CD4-positive, alpha-beta T cell (primary cell): ENCODE measurements at regions not wholly inside any gene's neighbourhood (a gene's known extent, or its start where the extent isn't known, plus 50 kb on each side); places are given as distances from the start of the nearest gene placed in this dataset.

Experiments used
- ATAC-seq: fragments of 200-7000 bp; cut with Tn5 transposase; one replicate; pipeline ENCODE4 v1.10.0; 2022; ENCODE audit warnings: mild to moderate bottlenecking; ENCODE audit not compliant: poor library complexity
- CTCF ChIA-PET: fragments of 350-600 bp; sonication (Branson Sonifier 250); formaldehyde crosslinking; loops from one replicate; lab custom pipeline; 2021; ENCODE audit warnings: antibody characterized with exemption, inconsistent platforms; lab: Charles Lee
- POLR2A ChIA-PET: fragments of 350-600 bp; sonication (Branson Sonifier 250); formaldehyde crosslinking; loops from one replicate; lab custom pipeline; 2021; ENCODE audit warnings: antibody characterized with exemption, inconsistent platforms; lab: Charles Lee
- DNase-seq, 14 experiments: peaks; one replicate each; pipeline ENCODE4 v3.0.0-alpha.2; 2013 to 2020; ENCODE audit warnings: mixed read lengths in 2 of 14
- H3K27ac ChIP-seq, 2 donors: one replicate each; pipeline versions ENCODE4 v1.5.1 to v1.7.0; 2013; ENCODE audit warnings: low read length in 2 of 2, low read depth in 1 of 2, mild to moderate bottlenecking in 1 of 2
- H3K27me3 ChIP-seq, 2 experiments: 1 replicate in 1 of 2; 2 replicates in 1 of 2; pipeline versions ENCODE4 v1.6.1 to v1.7.0; 2013; ENCODE audit warnings: low read length in 2 of 2, control low read depth in 1 of 2, mild to moderate bottlenecking in 1 of 2, moderate library complexity in 1 of 2; ENCODE audit not compliant: insufficient read depth in 2 of 2, control insufficient read depth in 1 of 2
- H3K36me3 ChIP-seq: one replicate; pipeline ENCODE4 v1.6.1; 2013; ENCODE audit warnings: low read length, control low read depth; ENCODE audit not compliant: insufficient read depth
- H3K4me1 ChIP-seq: one replicate; pipeline ENCODE4 v1.6.1; 2013; ENCODE audit warnings: low read length, control low read depth; ENCODE audit not compliant: insufficient read depth
- H3K4me3 ChIP-seq: one replicate; pipeline ENCODE4 v1.5.1; 2013; ENCODE audit warnings: mild to moderate bottlenecking, low read length, moderate library complexity
- H3K9me3 ChIP-seq, 2 experiments: 1 replicate in 1 of 2; 2 replicates in 1 of 2; pipeline versions ENCODE4 v1.6.1 to v1.7.0; 2013; ENCODE audit warnings: low read length in 2 of 2, mild to moderate bottlenecking in 2 of 2, control low read depth in 1 of 2, moderate library complexity in 1 of 2; ENCODE audit not compliant: control insufficient read depth in 1 of 2, insufficient read depth in 1 of 2
- H3K27ac Mint-ChIP-seq: one replicate; pipeline ENCODE4 v1.8.0; 2020; ENCODE audit warnings: mixed read lengths
- H3K27me3 Mint-ChIP-seq: one replicate; pipeline ENCODE4 v1.8.0; 2021; ENCODE audit warnings: mixed read lengths
- H3K36me3 Mint-ChIP-seq: one replicate; pipeline ENCODE4 v1.8.0; 2021; ENCODE audit warnings: low read depth, mixed read lengths
- H3K4me1 Mint-ChIP-seq: one replicate; pipeline ENCODE4 v1.8.0; 2021; ENCODE audit warnings: low read depth, mixed read lengths
- H3K4me3 Mint-ChIP-seq: one replicate; pipeline ENCODE4 v1.8.0; 2020; ENCODE audit warnings: mild to moderate bottlenecking, mixed read lengths
- H3K9me3 Mint-ChIP-seq: one replicate; pipeline ENCODE4 v1.8.0; 2020; ENCODE audit warnings: mixed read lengths
- intact Hi-C, 2 experiments: fragments of 100-400 bp; cut with DNase I in 1 of 2; cut with micrococcal nuclease in 1 of 2; formaldehyde crosslinking; loops; one replicate each; pipeline versions ENCODE4 v1.15.1 to v1.9.0; 2023 to 2025; cut with DNase I, micrococcal nuclease
- TF ChIP-seq, protein P1 (sequence below): fragments of 200-600 bp; IDR thresholded peaks from one replicate; pipeline ENCODE4 v1.8.0; 2022; ENCODE audit warnings: antibody characterized with exemption, mild to moderate bottlenecking

DNA sequence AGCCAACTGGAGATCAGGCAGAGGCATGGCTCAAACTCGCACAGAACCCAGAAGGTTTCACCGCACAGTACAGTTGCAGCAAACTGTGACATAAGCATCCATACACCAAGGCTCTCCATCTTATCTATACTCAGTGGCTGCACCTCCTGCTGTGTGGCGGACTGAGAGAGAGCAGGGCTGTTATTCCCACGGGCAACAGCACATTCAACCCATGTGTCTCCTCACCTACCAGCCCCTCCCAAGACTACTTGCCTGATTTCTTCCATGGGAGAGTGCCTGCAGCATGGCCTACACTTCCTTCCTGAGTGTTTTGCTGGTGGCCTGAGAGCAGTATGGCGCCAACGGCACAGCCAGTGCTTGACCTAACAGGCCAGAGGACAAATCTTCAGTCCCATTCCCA is 1606.6 kb downstream of the SLITRK1 start:
- Mint-ChIP-seq H3K27me3 (no peaks in the 10 kb centered on the region), H3K4me1 (no peaks in the 10 kb centered on the region)
- CTCF ChIA-PET = no interaction called here

DNA sequence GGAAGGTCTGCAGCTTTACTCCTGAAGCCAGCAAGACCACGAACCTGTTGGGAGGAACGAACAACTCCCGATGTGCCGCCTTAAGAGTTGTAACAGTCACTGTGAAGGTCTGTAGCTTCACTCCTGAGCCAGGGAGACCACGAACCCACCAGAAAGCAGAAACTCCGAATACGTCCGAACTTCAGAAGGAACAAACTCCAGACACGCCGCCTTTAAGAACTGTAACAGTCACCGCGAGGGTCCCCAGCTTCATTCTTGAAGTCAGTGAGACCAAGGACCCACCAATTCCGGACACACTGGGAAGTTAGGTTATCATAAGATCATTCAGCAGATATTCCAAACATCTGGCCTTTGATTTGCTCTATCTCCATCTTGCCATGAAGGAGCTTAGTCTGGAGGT is 1623.0 kb downstream of the SLITRK1 start:
- Histone ChIP-seq H3K27me3 (no peaks in the 10 kb centered on the region), H3K27ac (no peak overlapping the region), H3K36me3 (no peaks in the 10 kb centered on the region), H3K9me3 (peaks cover 3 to 14% of the 10 kb centered on the region in 2 experiments), H3K4me1 (no peaks in the 10 kb centered on the region), H3K4me3 (no peak overlapping the region)
- Mint-ChIP-seq H3K4me3 (no peak overlapping the region), H3K4me1 (no peaks in the 10 kb centered on the region), H3K36me3 (no peaks in the 10 kb centered on the region), H3K27me3 (no peaks in the 10 kb centered on the region), H3K9me3 (peaks cover 6% of the 10 kb centered on the region), H3K27ac (no peak overlapping the region)
- ATAC-seq = no peak
- ChIA-PET CTCF (no interaction called here), POLR2A (no interaction called here)
- TF ChIP-seq, protein P1, sequence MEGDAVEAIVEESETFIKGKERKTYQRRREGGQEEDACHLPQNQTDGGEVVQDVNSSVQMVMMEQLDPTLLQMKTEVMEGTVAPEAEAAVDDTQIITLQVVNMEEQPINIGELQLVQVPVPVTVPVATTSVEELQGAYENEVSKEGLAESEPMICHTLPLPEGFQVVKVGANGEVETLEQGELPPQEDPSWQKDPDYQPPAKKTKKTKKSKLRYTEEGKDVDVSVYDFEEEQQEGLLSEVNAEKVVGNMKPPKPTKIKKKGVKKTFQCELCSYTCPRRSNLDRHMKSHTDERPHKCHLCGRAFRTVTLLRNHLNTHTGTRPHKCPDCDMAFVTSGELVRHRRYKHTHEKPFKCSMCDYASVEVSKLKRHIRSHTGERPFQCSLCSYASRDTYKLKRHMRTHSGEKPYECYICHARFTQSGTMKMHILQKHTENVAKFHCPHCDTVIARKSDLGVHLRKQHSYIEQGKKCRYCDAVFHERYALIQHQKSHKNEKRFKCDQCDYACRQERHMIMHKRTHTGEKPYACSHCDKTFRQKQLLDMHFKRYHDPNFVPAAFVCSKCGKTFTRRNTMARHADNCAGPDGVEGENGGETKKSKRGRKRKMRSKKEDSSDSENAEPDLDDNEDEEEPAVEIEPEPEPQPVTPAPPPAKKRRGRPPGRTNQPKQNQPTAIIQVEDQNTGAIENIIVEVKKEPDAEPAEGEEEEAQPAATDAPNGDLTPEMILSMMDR = no peak
- DNase-seq = no peak
- intact Hi-C loops = no loop called here

More for the DNA sequence above, 1606.6 kb downstream of the SLITRK1 start:
- Histone ChIP-seq H3K9me3 (peaks cover 0 to 8% of the 10 kb centered on the region in 2 experiments), H3K36me3 (no peaks in the 10 kb centered on the region), H3K27me3 (no peaks in the 10 kb centered on the region), H3K4me3 (no peak overlapping the region), H3K4me1 (no peaks in the 10 kb centered on the region), H3K27ac (no peak overlapping the region)
- TF ChIP-seq, protein P1 = no peak
- Mint-ChIP-seq H3K36me3 (no peaks in the 10 kb centered on the region), H3K4me3 (no peak overlapping the region), H3K9me3 (no peaks in the 10 kb centered on the region), H3K27ac (no peak overlapping the region)
- no peak for ATAC-seq
- POLR2A ChIA-PET = no interaction called here
- no peak for DNase-seq
- intact Hi-C loops = no loop called here

DNA sequence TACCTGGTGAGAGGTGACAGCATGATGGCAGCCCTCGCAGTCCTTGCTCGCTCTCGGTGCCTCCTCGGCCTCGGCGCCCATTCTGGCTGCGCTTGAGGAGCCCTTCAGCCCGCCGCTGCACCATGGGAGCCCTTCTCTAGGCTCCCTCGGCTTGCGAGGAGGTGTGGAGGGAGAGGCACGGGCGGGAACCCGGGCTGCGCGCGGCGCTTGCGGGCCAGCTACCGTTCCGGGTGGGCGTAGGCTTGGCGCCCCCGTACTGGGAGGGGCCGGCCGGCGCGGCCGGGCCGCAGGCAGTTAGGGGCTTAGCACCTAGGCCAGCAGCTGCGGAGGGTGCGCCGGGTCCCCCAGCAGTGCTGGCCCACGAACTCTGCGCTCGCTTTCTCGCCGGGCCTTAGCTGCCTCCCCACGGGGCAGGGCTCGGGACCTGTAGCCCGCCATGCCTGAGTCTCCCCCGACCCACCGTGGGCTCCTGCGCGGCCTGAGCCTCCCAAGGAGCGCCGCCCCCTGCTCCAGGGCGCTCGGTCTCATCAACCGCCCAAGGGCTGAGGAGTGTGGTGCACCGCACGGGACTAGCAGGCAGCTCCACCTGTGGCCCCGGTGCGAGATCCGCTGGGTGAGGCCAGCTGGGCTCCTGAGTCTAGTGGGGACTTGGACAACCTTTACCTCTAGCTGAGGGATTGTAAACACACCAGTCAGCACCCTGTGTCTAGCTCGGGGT is 1624.3 kb downstream of the SLITRK1 start:
- ChIA-PET CTCF (no interaction called here), POLR2A (no interaction called here)
- H3K36me3 Mint-ChIP-seq = no peaks in the 10 kb centered on the region
- no peak for ATAC-seq
- Histone ChIP-seq H3K4me1 (no peaks in the 10 kb centered on the region), H3K9me3 (peaks cover 3 to 14% of the 10 kb centered on the region in 2 experiments), H3K4me3 (no peak overlapping the region), H3K27me3 (no peaks in the 10 kb centered on the region), H3K36me3 (no peaks in the 10 kb centered on the region), H3K27ac (no peak overlapping the region)
- intact Hi-C loops = no loop called here
- no peak overlapping the region for H3K27ac Mint-ChIP-seq
- no peaks in the 10 kb centered on the region for H3K27me3 Mint-ChIP-seq
- no peaks in the 10 kb centered on the region for H3K4me1 Mint-ChIP-seq
- H3K9me3 Mint-ChIP-seq = peaks cover 6% of the 10 kb centered on the region
- H3K4me3 Mint-ChIP-seq = no peak overlapping the region
- DNase-seq = no peak
- TF ChIP-seq, protein P1 = no peak
